ENCODE measurements at regions not wholly inside any gene's neighbourhood (a gene's known extent, or its start where the extent isn't known, plus 50 kb on each side); places are given as distances from the start of the nearest gene placed in this dataset.

DNA sequence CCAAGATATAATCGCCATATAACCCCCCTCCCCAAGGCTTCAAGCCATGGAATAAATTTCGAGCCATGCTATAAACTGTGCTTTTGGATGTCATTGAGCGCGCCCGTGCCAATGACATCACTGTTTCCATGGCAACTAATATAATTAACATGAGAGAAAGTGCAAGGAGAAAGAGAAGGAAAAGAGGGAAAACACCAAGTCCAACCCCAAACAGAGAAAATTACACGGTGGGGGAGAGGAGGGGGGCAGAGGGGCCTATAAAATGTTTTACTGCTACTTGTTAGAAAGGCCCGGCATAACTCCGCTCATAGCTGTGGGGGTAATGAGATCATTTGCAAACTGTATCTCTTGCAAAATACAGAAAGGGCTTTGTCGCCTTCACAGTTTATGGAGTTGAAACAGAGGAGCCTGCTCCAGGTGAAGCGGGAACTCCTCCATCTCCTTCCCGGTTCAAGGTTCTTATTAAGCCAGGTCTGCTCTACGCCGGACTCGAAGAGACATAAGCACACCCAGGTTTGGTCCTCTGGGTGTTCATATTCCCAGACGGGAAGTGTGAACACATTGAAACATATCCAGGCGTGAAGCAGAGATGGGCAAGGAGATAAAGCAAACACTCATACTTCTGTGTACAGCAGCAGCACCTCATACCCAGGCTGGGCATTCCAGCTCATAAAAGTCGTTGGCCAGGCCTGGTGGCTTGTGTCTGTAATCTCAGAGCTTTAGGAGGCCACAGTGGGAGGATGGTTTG is 99.1 kb upstream of the MAP1LC3B2 start:
- DNase-seq, result no peak

DNA sequence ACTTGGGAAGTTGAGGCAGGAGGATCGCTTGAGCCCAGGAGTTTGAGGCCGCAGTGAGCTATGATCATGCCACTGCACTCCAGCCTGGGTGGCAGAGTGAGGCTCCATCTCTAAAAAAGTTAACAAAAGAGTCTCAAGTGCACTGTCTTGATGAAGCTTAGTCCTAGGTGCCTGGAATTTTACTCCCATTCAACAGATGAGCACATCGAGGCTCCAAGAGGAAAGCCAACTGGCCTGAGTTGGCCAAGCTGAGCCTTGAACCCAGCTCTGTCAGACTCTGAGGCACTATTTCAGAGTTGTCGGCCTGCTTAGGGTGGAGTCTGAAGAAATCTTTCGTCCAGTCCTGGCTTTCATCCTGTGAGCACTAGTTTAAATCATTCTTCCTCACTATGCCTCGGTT is 98.1 kb upstream of the MAP1LC3B2 start:
- no peak for DNase-seq

DNA sequence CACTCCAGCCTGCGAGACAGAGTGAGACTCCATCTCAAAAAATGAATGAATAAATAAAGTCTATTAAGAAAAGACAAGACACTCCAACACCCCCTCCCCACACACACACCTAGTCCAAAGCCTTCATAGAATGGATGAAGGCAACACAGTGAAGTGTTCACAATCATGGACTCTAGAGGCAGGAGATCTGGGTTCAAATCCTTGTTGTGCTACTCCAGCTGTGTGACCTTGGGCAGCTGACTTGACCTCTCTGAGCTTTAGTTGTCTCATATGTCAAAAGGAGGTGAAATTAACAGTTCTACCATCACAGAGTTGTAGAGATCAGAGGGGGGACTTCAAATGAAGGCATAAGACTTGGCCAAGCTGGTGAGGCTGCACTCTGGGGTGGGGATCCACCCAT is 95.8 kb upstream of the MAP1LC3B2 start:
- no peak for DNase-seq

- DNase-seq, result no peak
Observed at GRCh38 chr12:116465407-116465806, 93.8 kb upstream of the MAP1LC3B2 start.

DNA sequence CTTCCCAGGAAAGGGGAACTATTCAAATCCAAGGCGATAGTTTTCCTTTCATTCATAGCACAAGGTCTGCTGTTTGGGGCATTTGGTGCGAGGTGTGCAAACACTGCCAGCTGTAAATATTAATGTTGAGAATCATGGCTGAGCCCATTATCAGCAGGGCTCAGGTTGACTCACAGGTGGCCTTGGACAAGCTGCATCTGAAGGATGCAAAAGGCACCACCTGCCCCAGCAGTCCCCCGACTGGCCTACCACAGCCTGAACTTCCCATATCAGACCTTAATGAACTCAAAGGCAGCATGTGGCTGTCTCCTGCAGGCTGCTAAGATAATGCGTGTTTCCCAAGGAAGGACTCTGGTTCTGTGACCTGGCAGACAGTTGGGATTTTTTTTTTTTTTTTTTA is 93.3 kb upstream of the MAP1LC3B2 start:
- no peak for DNase-seq

- no peak for DNase-seq
Observed at GRCh38 chr12:116466536-116466935, 92.6 kb upstream of the MAP1LC3B2 start.

DNA sequence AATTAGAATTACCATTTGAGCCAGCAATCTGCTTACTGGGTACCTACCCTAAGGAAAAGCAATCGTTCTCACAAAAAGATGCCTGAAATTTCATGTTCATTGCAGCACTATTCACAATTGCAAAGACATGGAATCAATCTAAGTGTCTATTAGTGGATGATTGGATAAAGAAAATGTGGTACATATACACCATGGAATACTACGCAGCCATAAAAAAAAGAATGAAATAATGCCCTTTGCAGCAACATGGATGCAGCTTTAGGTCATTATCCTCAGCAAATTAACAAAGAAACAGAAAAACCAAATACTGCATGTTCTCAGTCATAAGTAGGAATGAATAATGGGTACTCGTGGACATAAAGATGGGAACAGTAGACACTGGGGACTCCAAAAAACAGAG is 89.8 kb upstream of the MAP1LC3B2 start:
- DNase-seq, result no peak

- DNase-seq, result no peak
Observed at GRCh38 chr12:116471544-116471943, 87.6 kb upstream of the MAP1LC3B2 start.

DNA sequence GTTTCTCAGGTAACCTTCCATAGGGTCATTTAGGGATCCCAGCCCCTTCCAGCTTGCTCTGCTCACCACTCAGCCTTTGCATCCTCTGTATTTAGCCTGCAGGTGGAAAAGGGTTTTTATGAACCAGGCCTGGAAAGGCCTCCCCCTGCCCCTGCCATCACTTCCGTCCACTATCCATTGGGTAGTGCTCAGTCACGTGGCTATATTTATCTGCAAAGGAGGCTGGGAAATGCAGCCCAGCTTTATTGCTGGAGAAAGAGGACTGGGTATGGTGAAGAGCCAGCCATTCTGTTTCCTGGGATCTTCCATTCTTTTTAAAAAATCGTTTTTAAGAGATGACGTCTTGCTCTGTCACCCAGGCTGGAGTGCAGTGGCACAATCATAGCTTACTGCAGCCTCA is 87.0 kb upstream of the MAP1LC3B2 start:
- DNase-seq, result no peak

DNA sequence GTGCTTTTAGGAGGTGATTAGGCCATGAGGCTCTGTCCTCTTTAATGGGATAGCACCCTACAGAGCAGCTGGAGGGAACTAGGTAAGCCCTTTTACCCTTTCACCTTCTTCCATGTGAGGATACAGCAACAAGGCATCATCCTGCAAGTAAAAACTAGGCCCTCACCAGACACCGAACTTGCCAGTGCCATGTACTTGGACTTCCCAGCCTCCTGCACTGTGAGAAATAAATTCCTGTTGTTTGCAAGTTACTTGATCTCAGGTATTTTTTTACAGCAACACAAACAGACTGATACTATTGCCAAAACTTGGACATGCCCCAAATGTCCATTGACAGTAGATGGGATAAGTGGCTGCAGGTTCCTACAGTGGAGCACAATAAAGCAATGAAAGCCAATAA is 85.8 kb upstream of the MAP1LC3B2 start:
- DNase-seq, result no peak

DNA sequence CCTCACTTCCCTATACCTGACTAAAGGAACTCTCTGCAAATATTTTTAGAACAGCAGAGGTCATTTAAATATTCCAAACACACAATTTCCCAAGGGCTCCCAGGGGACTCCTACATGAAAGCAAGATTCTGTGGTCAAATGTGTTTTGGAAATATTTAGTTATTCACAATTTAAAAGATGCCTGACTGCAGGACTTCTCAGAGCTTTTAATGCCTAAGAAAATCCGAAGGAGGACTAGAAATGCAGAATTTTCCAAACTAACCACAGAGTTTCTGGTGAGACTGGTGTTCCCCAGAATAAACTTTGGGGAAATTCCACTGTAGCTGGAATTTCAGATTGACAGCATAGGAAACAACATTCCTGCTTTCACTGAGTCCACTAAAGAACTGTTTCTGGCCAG is 84.8 kb upstream of the MAP1LC3B2 start:
- no peak for DNase-seq

DNA sequence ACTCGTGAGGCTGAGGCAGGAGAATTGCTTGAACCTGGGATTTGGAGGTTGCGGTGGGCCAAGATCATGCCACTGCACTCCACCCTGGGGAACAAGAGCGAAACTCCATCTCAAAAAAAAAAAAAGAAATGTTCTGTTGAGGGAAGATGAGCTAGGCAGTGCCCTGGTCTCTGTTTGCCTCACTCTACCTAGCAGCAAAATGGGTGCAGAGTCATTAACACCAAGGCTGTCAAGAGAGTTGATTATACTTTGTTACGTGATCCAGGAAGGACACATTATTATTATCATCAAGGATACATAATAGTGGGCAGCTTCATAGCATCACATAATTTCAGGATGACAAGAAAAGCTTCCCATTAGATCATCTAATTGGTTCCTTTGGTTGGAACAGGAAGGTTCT is 84.3 kb upstream of the MAP1LC3B2 start:
- DNase-seq, result no peak

DNA sequence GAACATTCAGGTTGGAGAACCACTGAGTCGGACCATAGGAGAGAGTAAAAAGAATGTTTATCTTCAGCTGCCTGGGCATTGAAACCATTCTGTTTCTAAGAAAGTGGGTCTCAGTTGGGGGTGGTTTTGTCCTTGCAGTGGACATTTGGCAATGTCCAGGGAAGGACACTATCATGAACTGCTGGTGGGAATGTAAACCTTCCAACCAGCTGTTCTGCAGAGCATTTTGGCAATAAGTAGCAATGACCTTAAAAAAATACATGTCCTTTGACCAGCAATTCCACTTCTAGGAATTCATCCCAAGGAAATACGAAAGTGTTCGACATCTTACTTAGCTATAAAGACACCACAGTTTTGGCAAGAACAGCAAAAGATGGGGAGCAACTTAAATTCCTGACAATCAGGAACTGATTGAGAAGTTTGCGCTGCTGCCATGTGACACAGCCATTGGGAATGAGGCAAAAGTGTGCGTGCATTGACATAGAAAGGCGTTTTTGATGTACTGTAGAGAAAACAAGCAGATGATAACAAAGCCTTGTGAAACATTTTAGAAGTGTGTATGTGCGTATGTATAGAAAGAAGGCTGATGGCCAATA is 82.9 kb upstream of the MAP1LC3B2 start:
- no peak for DNase-seq

DNA sequence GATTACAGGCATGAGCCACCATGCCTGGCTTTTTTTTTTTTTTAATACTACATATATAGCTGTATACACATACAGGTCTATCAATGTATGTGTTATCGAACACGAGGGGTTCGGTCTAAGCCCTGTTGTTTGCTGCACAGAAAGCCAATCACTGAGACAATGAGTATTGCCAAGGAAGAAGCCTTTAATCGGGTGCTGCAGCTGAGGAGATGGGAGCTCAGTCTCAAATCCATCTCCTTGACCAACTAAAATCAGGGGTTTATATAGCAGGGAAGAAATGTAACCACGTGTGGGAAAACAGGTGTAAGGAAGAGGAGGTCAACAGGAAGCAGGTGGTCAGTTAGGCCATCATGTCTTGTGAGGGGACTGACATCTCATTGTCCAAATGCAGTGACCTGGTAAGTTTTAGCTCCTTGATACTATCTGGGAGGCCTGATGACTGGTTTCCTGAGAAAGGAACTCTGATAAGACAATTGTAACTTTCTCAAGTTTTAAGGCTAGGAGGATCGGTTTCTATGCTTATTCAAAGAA is 80.9 kb upstream of the MAP1LC3B2 start:
- no peak for DNase-seq

GRCh38 chr12:116480210-116480810 is 78.9 kb upstream of the MAP1LC3B2 start:
- no peak for DNase-seq

DNA sequence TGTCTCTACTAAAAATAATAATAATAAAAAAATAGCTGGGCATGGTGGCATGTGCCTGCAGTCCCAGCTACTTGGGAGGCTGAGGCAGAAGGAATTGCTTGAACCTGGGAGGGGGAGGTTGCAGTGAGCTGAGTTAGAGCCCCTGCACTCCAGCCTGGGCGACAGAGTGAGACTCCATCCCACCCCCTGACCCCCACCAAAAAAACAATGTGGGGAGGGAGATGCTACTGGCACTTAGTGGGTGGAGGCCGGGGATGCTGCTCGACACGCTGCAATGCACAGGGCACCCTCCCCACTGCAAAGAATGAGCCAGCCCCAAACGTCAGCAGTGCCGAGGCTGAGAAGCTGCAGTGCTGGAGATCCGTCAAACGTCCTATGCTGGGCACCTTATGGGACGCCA is 77.5 kb upstream of the MAP1LC3B2 start:
- no peak for DNase-seq

GRCh38 chr12:116482179-116482578 is 77.0 kb upstream of the MAP1LC3B2 start:
- DNase-seq, result no peak

- DNase-seq, result no peak
Observed at GRCh38 chr12:116482859-116483258, 76.3 kb upstream of the MAP1LC3B2 start.

GRCh38 chr12:116483959-116484750 is 75.0 kb upstream of the MAP1LC3B2 start:
- DNase-seq, result no peak

DNA sequence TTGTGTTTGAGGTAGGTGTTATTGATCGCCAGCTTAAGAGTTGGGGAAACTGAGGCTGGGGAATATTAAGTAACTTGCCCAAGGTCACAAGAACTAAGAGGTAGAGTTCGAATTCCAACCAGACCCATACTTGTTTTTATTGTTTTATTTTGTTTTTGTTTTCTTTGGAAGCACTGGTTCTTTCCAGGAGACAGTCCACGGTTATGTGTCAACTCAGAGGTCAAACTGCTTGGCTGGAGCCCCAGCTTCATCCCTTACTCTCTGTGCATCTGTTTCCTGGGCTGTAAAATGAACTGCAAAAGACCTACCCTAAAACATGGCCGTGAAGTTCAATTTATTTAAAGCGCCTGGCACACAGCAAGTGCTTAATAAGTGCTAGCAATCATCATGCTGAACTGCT is 74.4 kb upstream of the MAP1LC3B2 start:
- DNase-seq, result no peak

DNA sequence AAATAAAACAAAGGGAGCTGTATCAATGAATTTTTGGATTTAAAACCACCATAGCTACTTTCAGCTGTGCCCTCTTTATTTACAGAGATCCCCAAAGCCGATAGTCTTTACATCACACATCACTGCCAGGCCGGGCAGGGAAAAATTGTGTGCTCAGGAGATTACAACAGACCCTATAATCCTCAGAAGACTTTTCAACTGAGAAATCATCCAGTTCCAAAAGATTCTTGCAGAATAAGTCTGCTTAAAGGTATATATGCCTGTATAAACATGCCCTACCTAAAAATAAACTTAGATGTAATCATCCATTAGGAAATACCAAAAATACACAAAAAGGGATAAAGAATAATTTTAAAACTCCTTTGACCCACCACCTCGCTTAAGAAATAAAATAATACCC is 70.1 kb upstream of the MAP1LC3B2 start:
- no peak for DNase-seq

DNA sequence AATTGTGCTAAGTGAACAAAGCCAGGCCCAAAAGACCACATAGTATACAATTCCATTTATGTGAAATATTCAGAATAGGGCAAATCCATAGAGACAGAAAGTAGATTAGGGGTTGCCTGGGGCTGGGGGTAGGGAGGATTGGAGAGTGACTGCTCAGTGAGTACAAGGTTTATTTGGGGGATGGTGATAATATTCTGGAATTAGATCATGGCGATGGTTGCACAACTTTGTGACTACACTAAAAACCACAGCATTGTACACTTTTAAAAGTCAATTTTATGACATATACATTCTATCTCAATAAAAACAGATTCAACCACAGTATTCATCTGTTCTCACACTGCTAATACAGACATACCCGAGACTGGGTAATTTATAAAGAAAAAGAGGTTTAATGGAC is 68.7 kb upstream of the MAP1LC3B2 start:
- DNase-seq, result no peak

GRCh38 chr12:116492703-116493324 is 66.4 kb upstream of the MAP1LC3B2 start:
- DNase-seq, result no peak
